PC-3 (cell line): ENCODE measurements at regions not wholly inside any gene's neighbourhood (a gene's known extent, or its start where the extent isn't known, plus 50 kb on each side); places are given as distances from the start of the nearest gene placed in this dataset.

Source experiments
- ATAC-seq: fragments of 200-7000 bp; cut with Tn5 transposase; 2 replicates; pipeline ENCODE4 v1.9.1; 2020; ENCODE audit warnings: mild to moderate bottlenecking, moderate library complexity
- BruUV-seq: library from RNA; stranded (reverse); fragments of 400-500 nt; replicated peaks from 2 replicates; lab custom pipeline; 2021; lab: Mats Ljungman, UMichigan
- CTCF ChIA-PET: fragments of 300-600 bp; sonication (Branson Sonifier 250); formaldehyde crosslinking; loops from one replicate; lab custom pipeline; 2022; ENCODE audit warnings: antibody characterized with exemption; lab: Charles Lee
- POLR2A ChIA-PET: fragments of 300-600 bp; sonication (Branson Sonifier 250); formaldehyde crosslinking; loops from one replicate; lab custom pipeline; 2022; ENCODE audit warnings: antibody characterized with exemption; ENCODE audit not compliant: unreplicated experiment; lab: Charles Lee
- DNase-seq: peaks from one replicate; pipeline ENCODE4 v3.0.0-alpha.2; 2015
- H2AFZ ChIP-seq: fragments of 300-600 bp; sonication (generic); 2 replicates; pipeline ENCODE4 v1.6.0; 2016; ENCODE audit warnings: antibody characterized with exemption, low read length
- H3F3A ChIP-seq: fragments of 300-600 bp; sonication (generic); one replicate; pipeline ENCODE4 v1.6.0; 2017; ENCODE audit warnings: antibody characterized with exemption, low read length, control low read depth, mild to moderate bottlenecking; ENCODE audit not compliant: unreplicated experiment
- H3K27ac ChIP-seq: fragments of 300-600 bp; sonication (generic); 2 replicates; pipeline ENCODE4 v1.5.1; 2016; ENCODE audit warnings: mild to moderate bottlenecking, low read length
- H3K27me3 ChIP-seq: fragments of 300-600 bp; sonication (generic); 2 replicates; pipeline ENCODE4 v1.6.1; 2016; ENCODE audit warnings: low read length, mixed read lengths
- H3K36me3 ChIP-seq: fragments of 300-600 bp; sonication (generic); 2 replicates; pipeline ENCODE4 v1.6.1; 2016; ENCODE audit warnings: low read depth, mixed run types, low read length, mixed read lengths
- H3K4me1 ChIP-seq: fragments of 300-600 bp; sonication (generic); 2 replicates; pipeline ENCODE4 v1.5.1; 2016; ENCODE audit warnings: low read length; ENCODE audit not compliant: insufficient read depth
- H3K4me2 ChIP-seq: fragments of 300-600 bp; sonication (generic); 2 replicates; pipeline ENCODE4 v1.6.0; 2016; ENCODE audit warnings: low read length
- H3K4me3 ChIP-seq: fragments of 300-600 bp; sonication (generic); 2 replicates; pipeline ENCODE4 v1.5.1; 2016; ENCODE audit warnings: mild to moderate bottlenecking, low read length, mixed read lengths
- H3K79me2 ChIP-seq: fragments of 300-600 bp; sonication (generic); 2 replicates; pipeline ENCODE4 v1.6.1; 2017; ENCODE audit warnings: low read length, mixed read lengths
- H3K9ac ChIP-seq: fragments of 300-600 bp; sonication (generic); 2 replicates; pipeline ENCODE4 v1.6.0; 2016; ENCODE audit warnings: mild to moderate bottlenecking, low read length
- H3K9me2 ChIP-seq: fragments of 300-600 bp; sonication (generic); replicated peaks from 2 replicates; pipeline ENCODE4 v1.6.1; 2016; ENCODE audit warnings: mixed run types, low read length, mixed read lengths
- H3K9me3 ChIP-seq: fragments of 300-600 bp; sonication (generic); 2 replicates; pipeline ENCODE4 v1.6.1; 2016; ENCODE audit warnings: low read length, mixed read lengths
- H4K20me1 ChIP-seq: fragments of 300-600 bp; sonication (generic); 2 replicates; pipeline ENCODE4 v1.6.1; 2016; ENCODE audit warnings: low read length, mixed read lengths
- CTCF ChIP-seq: fragments of 300-600 bp; sonication (generic); conservative IDR thresholded peaks from 2 replicates; pipeline ENCODE4 v1.5.1; 2017; ENCODE audit warnings: antibody characterized with exemption, low read depth, mild to moderate bottlenecking, low read length
- EZH2 ChIP-seq: fragments of 300-600 bp; sonication (generic); IDR thresholded peaks from one replicate; pipeline ENCODE4 v1.6.1; 2017; ENCODE audit warnings: antibody characterized with exemption, mild to moderate bottlenecking, low read length; ENCODE audit not compliant: unreplicated experiment
- EZH2phosphoT487 ChIP-seq: fragments of 300-600 bp; sonication (generic); IDR thresholded peaks from 2 replicates; pipeline ENCODE4 v1.6.1; 2018; ENCODE audit warnings: mild to moderate bottlenecking, antibody characterized with exemption, low read length, borderline replicate concordance
- intact Hi-C: fragments of 100-400 bp; cut with micrococcal nuclease; formaldehyde crosslinking; loops from 2 replicates; pipeline ENCODE4 v1.9.0; 2023

- no peak for TF ChIP-seq CTCF
- no peak for TF ChIP-seq EZH2phosphoT487
- TF ChIP-seq EZH2, result no peak
- peaks cover 58% of the 10 kb centered on the region for H3K27me3 ChIP-seq
- intact Hi-C loops, result no loop called here
- DNase-seq (no peak), ATAC-seq (no peak)
- no peaks in the 10 kb centered on the region for H3F3A ChIP-seq
- H3K9me2 ChIP-seq, result no peaks in the 10 kb centered on the region
- no peaks in the 10 kb centered on the region for H3K4me1 ChIP-seq
- no peak overlapping the region for H3K27ac ChIP-seq
- H4K20me1 ChIP-seq, result no peaks in the 10 kb centered on the region
- ChIA-PET POLR2A (no interaction called here), CTCF (no interaction called here)
- H3K79me2 ChIP-seq, result no peaks in the 10 kb centered on the region
- H3K4me3 ChIP-seq, result no peak overlapping the region
- H3K9me3 ChIP-seq, result no peaks in the 10 kb centered on the region
- H2AFZ ChIP-seq, result no peak overlapping the region
- no peak overlapping the region for H3K9ac ChIP-seq
- H3K36me3 ChIP-seq, result no peaks in the 10 kb centered on the region
- BruUV-seq, result no TSS peak
- no peak overlapping the region for H3K4me2 ChIP-seq
These were observed 148.0 kb upstream of the LRFN2 start for GRCh38 chr6:40735121-40735520.

- no peaks in the 10 kb centered on the region for H3K9me2 ChIP-seq
- H3K4me1 ChIP-seq, result no peaks in the 10 kb centered on the region
- H3F3A ChIP-seq, result no peaks in the 10 kb centered on the region
- H3K27me3 ChIP-seq, result peaks cover 61% of the 10 kb centered on the region
- no peak for TF ChIP-seq EZH2phosphoT487
- no peak for TF ChIP-seq CTCF
- no peak for TF ChIP-seq EZH2
- no peak overlapping the region for H3K4me2 ChIP-seq
- H3K9ac ChIP-seq, result no peak overlapping the region
- CTCF ChIA-PET, result no interaction called here
- H3K27ac ChIP-seq, result no peak overlapping the region
- intact Hi-C loops, result no loop called here
- no peaks in the 10 kb centered on the region for H3K79me2 ChIP-seq
- no peaks in the 10 kb centered on the region for H4K20me1 ChIP-seq
- DNase-seq, result no peak
- no peak for ATAC-seq
- H2AFZ ChIP-seq, result no peak overlapping the region
- no TSS peak for BruUV-seq
- no peaks in the 10 kb centered on the region for H3K9me3 ChIP-seq
- H3K4me3 ChIP-seq, result no peak overlapping the region
- no peaks in the 10 kb centered on the region for H3K36me3 ChIP-seq
- POLR2A ChIA-PET, result no interaction called here
These were observed 147.4 kb upstream of the LRFN2 start for GRCh38 chr6:40734607-40735006.

DNA sequence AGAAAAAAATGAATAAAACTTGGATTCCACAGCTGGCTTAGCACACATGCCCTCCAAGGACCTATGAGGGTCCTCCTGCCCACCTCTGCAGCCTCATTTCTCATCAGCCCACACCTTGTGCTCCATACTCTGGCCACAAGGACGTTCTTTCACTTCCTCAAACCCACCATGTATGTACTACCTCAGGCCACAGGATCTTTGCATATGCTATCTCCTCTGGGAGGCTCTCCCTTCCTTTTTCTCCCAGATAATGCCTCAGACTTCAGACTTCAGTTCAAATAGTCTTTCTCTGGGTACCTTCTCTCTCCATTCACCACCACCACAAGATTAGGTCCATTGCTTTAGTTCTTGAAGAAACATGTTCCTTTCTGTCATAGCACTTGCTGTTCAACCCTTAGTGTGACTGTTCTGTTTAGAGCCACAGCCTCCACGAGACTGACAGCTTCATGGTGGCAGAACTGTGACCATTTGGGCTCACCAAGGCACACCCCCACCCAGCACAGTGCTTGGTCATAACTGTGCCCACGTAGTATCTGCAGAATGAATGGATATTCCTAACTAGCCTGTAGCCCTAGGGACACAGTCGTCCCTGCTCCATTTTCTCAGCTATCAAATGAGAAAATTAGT, 146.7 kb upstream of the LRFN2 start:
- ChIA-PET CTCF (no interaction called here), POLR2A (no interaction called here)
- Histone ChIP-seq H4K20me1 (no peaks in the 10 kb centered on the region), H3K9me3 (no peaks in the 10 kb centered on the region), H3K27me3 (peaks cover 56% of the 10 kb centered on the region), H3K4me3 (no peak overlapping the region), H3K79me2 (no peaks in the 10 kb centered on the region), H3K9ac (no peak overlapping the region), H3K4me2 (no peak overlapping the region), H3K27ac (no peak overlapping the region), H2AFZ (no peak overlapping the region), H3K36me3 (no peaks in the 10 kb centered on the region), H3K4me1 (no peaks in the 10 kb centered on the region), H3F3A (no peaks in the 10 kb centered on the region), H3K9me2 (no peaks in the 10 kb centered on the region)
- TF ChIP-seq CTCF (no peak), EZH2 (no peak), EZH2phosphoT487 (no peak)
- BruUV-seq, result no TSS peak
- intact Hi-C loops, result no loop called here
- ATAC-seq (no peak), DNase-seq (no peak)
